ENCODE measurements at regions not wholly inside any gene's neighbourhood (a gene's known extent, or its start where the extent isn't known, plus 50 kb on each side); places are given as distances from the start of the nearest gene placed in this dataset.

DNA sequence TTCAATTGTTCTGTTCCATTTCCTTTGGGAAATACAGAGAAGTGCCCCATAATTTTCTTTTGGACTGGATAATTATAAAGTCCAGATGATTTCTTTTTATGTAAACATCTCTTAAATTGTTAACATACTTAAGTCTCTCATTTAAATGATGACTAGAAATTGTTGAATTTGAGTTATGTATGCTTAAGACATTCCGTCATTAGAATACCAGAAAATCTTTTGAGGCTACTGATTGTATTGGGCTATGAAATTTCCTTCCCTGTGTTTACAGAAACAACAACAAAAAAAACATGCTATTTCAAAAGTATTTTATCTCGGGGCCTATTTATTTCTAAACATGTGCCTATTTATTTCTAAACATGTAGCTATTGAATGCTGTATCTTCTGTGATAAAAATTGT, 125.4 kb downstream of the SH3BGRL2 start:
- TF ChIP-seq CTCF (IDR thresholded peaks at IDR 0.05), result no peak
- TF ChIP-seq POLR2AphosphoS5 (IDR thresholded peaks at IDR 0.05), result no peak

Data from stomach (tissue), 4 donors.